ENCODE measurements at regions not wholly inside any gene's neighbourhood (a gene's known extent, or its start where the extent isn't known, plus 50 kb on each side); places are given as distances from the start of the nearest gene placed in this dataset.

- no peak overlapping the region for H2AFZ ChIP-seq (ENCODE audit: low read length)
Observed at GRCh38 chr4:38230121-38230801, 270.1 kb downstream of the PTTG2 start.

GRCh38 chr4:38230821-38231563 lies 270.8 kb downstream of the PTTG2 start:
- Histone ChIP-seq H3K27me3 (ENCODE audit: insufficient read depth, low read length) (no peaks in the 10 kb centered on the region), H3K4me1 (ENCODE audit: insufficient read depth, low read length, severe bottlenecking) (no peaks in the 10 kb centered on the region), H3K27ac (ENCODE audit: low read depth, low read length, poor library complexity, severe bottlenecking) (no peak overlapping the region), H3K79me2 (ENCODE audit: insufficient read depth, low read length) (no peaks in the 10 kb centered on the region), H3F3A (ENCODE audit: insufficient read depth, low read length) (no peaks in the 10 kb centered on the region), H3K36me3 (ENCODE audit: insufficient read depth, low read length) (no peaks in the 10 kb centered on the region), H4K20me1 (ENCODE audit: insufficient read depth, low read length) (no peaks in the 10 kb centered on the region), H3K9me3 (ENCODE audit: low read length) (no peaks in the 10 kb centered on the region), H3K4me3 (ENCODE audit: low read depth, low read length, poor library complexity, severe bottlenecking) (no peak overlapping the region), H3K4me2 (ENCODE audit: low read length) (no peak overlapping the region), H2AFZ (ENCODE audit: low read length) (no peak overlapping the region), H3K9me2 (ENCODE audit: low read depth, low read length) (no peaks in the 10 kb centered on the region), H3K9ac (ENCODE audit: low read length) (no peak overlapping the region)
- TF ChIP-seq EZH2 (IDR thresholded peaks at IDR 0.05; ENCODE audit: borderline replicate concordance, low read length) = no peak

More at GRCh38 chr4:38230121-38230801, 270.1 kb downstream of the PTTG2 start:
- no peak overlapping the region for H3K4me3 ChIP-seq (ENCODE audit: low read depth, low read length, poor library complexity, severe bottlenecking)
- no peaks in the 10 kb centered on the region for H3K4me1 ChIP-seq (ENCODE audit: insufficient read depth, low read length, severe bottlenecking)
- H3K4me2 ChIP-seq (ENCODE audit: low read length) = no peak overlapping the region
- H3K9ac ChIP-seq (ENCODE audit: low read length) = no peak overlapping the region
- H3K36me3 ChIP-seq (ENCODE audit: insufficient read depth, low read length) = no peaks in the 10 kb centered on the region
- no peaks in the 10 kb centered on the region for H3K27me3 ChIP-seq (ENCODE audit: insufficient read depth, low read length)
- no peaks in the 10 kb centered on the region for H3K9me2 ChIP-seq (ENCODE audit: low read depth, low read length)
- H3F3A ChIP-seq (ENCODE audit: insufficient read depth, low read length) = no peaks in the 10 kb centered on the region
- no peaks in the 10 kb centered on the region for H3K79me2 ChIP-seq (ENCODE audit: insufficient read depth, low read length)
- no peaks in the 10 kb centered on the region for H4K20me1 ChIP-seq (ENCODE audit: insufficient read depth, low read length)
- H3K9me3 ChIP-seq (ENCODE audit: low read length) = no peaks in the 10 kb centered on the region
- no peak overlapping the region for H3K27ac ChIP-seq (ENCODE audit: low read depth, low read length, poor library complexity, severe bottlenecking)
- TF ChIP-seq EZH2 (IDR thresholded peaks at IDR 0.05; ENCODE audit: borderline replicate concordance, low read length) (no peak), CTCF (IDR thresholded peaks at IDR 0.05; ENCODE audit: low read length) (no peak)

GRCh38 chr4:38231626-38232025 lies 271.4 kb downstream of the PTTG2 start:
- Histone ChIP-seq H3K4me1 (ENCODE audit: insufficient read depth, low read length, severe bottlenecking) (no peaks in the 10 kb centered on the region), H3K27ac (ENCODE audit: low read depth, low read length, poor library complexity, severe bottlenecking) (no peak overlapping the region), H4K20me1 (ENCODE audit: insufficient read depth, low read length) (no peaks in the 10 kb centered on the region), H3K9me3 (ENCODE audit: low read length) (no peaks in the 10 kb centered on the region), H3F3A (ENCODE audit: insufficient read depth, low read length) (no peaks in the 10 kb centered on the region), H3K36me3 (ENCODE audit: insufficient read depth, low read length) (no peaks in the 10 kb centered on the region), H3K4me2 (ENCODE audit: low read length) (no peak overlapping the region), H3K27me3 (ENCODE audit: insufficient read depth, low read length) (no peaks in the 10 kb centered on the region), H3K79me2 (ENCODE audit: insufficient read depth, low read length) (no peaks in the 10 kb centered on the region), H3K9ac (ENCODE audit: low read length) (no peak overlapping the region), H3K9me2 (ENCODE audit: low read depth, low read length) (no peaks in the 10 kb centered on the region), H2AFZ (ENCODE audit: low read length) (no peak overlapping the region), H3K4me3 (ENCODE audit: low read depth, low read length, poor library complexity, severe bottlenecking) (no peak overlapping the region)
- TF ChIP-seq EZH2 (IDR thresholded peaks at IDR 0.05; ENCODE audit: borderline replicate concordance, low read length) = no peak
- TF ChIP-seq CTCF (IDR thresholded peaks at IDR 0.05; ENCODE audit: low read length) = no peak

Data from OCI-LY1 (cell line).